RKO (cell line): ENCODE measurements at regions not wholly inside any gene's neighbourhood (a gene's known extent, or its start where the extent isn't known, plus 50 kb on each side); places are given as distances from the start of the nearest gene placed in this dataset.

Source experiments
- DNase-seq: peaks from one replicate; pipeline ENCODE4 v3.0.0-alpha.2; 2016; ENCODE audit warnings: low spot score

GRCh38 chr7:33661430-33662160 is 243.7 kb upstream of the BMPER start:
- DNase-seq: no peak

- no peak for DNase-seq
Measured at GRCh38 chr7:33666531-33666930, 238.8 kb upstream of the BMPER start.

- no peak for DNase-seq
Measured at GRCh38 chr7:33667196-33667595, 238.1 kb upstream of the BMPER start.

GRCh38 chr7:33669251-33669670 is 236.1 kb upstream of the BMPER start:
- no peak for DNase-seq

- DNase-seq: no peak
Measured at GRCh38 chr7:33671531-33672262, 233.6 kb upstream of the BMPER start.

GRCh38 chr7:33673029-33673700 is 232.2 kb upstream of the BMPER start:
- DNase-seq: no peak

- DNase-seq: no peak
Measured at GRCh38 chr7:33674804-33675411, 230.4 kb upstream of the BMPER start.

- no peak for DNase-seq
Measured at GRCh38 chr7:33677556-33677955, 227.8 kb upstream of the BMPER start.

GRCh38 chr7:33678569-33679335 is 226.6 kb upstream of the BMPER start:
- DNase-seq: no peak

GRCh38 chr7:33680682-33681081 is 224.7 kb upstream of the BMPER start:
- no peak for DNase-seq

GRCh38 chr7:33685503-33685902 is 219.8 kb upstream of the BMPER start:
- no peak for DNase-seq

GRCh38 chr7:33685981-33686683 is 219.2 kb upstream of the BMPER start:
- DNase-seq: no peak

GRCh38 chr7:33687625-33688024 is 217.7 kb upstream of the BMPER start:
- DNase-seq: no peak

GRCh38 chr7:33691180-33691579 is 214.2 kb upstream of the BMPER start:
- no peak for DNase-seq

- DNase-seq: no peak
Measured at GRCh38 chr7:33692956-33693355, 212.4 kb upstream of the BMPER start.

- DNase-seq: no peak
Measured at GRCh38 chr7:33694006-33694405, 211.3 kb upstream of the BMPER start.

- no peak for DNase-seq
Measured at GRCh38 chr7:33697616-33698015, 207.7 kb upstream of the BMPER start.

- no peak for DNase-seq
Measured at GRCh38 chr7:33698041-33698440, 207.3 kb upstream of the BMPER start.

- DNase-seq: no peak
Measured at GRCh38 chr7:33698692-33699128, 206.6 kb upstream of the BMPER start.

GRCh38 chr7:33700001-33700899 is 205.1 kb upstream of the BMPER start:
- no peak for DNase-seq
